ENCODE measurements at regions not wholly inside any gene's neighbourhood (a gene's known extent, or its start where the extent isn't known, plus 50 kb on each side); places are given as distances from the start of the nearest gene placed in this dataset.
"Not testable (repeated sequence)": the region's sequence is repeated elsewhere in the genome, so short reads cannot be mapped to it uniquely, and the experiment has no call there.

DNA sequence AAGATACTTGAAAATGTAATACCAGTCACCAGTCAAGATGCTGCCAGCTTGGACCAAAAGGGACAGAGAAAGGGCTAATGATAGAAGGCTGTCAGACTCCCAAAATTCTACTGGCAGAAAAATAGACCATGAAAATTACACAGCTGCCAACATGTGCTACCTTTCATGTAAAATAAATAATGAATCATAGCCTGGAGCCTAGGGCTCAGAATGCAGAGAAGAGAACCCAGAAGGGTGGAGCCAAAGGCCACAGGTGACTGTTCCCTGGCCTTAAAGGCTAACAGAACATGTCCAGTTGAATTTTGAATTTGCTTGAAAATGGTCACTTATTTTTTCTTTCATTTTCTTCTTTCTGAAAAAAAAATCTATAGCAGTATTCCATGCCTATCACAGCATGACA, 1827.0 kb upstream of the MIR17HG start:
- Histone ChIP-seq H2BK12ac (ENCODE audit: low read length) (no peak overlapping the region), H3K79me2 (ENCODE audit: control insufficient read depth, insufficient read depth, low read length, poor library complexity) (no peaks in the 10 kb centered on the region)
- DNase-seq = no peak

DNA sequence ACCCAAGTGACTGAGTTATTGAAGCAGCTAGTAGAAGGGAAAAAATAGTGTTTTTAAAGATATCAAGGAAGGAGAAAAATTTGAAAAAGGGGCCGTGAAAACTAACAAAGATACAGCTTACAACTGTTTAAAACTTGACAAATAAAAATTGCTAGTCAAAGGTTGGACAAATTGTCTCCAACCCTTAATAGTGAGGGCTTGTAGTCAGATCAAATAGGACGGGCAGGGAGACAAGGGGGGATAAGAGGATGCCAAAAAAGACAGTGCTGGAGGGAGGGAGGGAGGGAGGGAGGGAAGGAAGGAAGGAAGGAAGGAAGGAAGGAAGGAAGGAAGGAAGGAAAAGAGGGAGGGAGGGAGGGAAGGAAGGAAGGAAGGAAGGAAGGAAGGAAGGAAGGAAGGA, 1825.8 kb upstream of the MIR17HG start:
- H2BK5ac ChIP-seq (ENCODE audit: low read depth, low read length, poor library complexity); H3K27me3 ChIP-seq (ENCODE audit: insufficient read depth, low read length); H4K91ac ChIP-seq (ENCODE audit: low read depth, low read length); H3K27ac ChIP-seq (ENCODE audit: low read depth, low read length); H3K4me3 ChIP-seq (ENCODE audit: low read depth, low read length); H3K79me1 ChIP-seq (ENCODE audit: low read length); H4K8ac ChIP-seq (ENCODE audit: low read depth, low read length); H3K4ac ChIP-seq (ENCODE audit: low read depth, low read length); H3K9ac ChIP-seq (ENCODE audit: low read length); H2BK120ac ChIP-seq (ENCODE audit: insufficient read depth, low read length, poor library complexity); H3K79me2 ChIP-seq (ENCODE audit: control insufficient read depth, insufficient read depth, low read length, poor library complexity); H3K23ac ChIP-seq (ENCODE audit: low read length); H3K9me3 ChIP-seq (ENCODE audit: insufficient read depth, low read depth, low read length); H2AFZ ChIP-seq (ENCODE audit: insufficient read depth, low read length, poor library complexity); H4K12ac ChIP-seq (ENCODE audit: low read depth, low read length); H2AK5ac ChIP-seq (ENCODE audit: low read length); DNase-seq; H3K4me2 ChIP-seq (ENCODE audit: low read length); H3K4me1 ChIP-seq (ENCODE audit: control insufficient read depth in 1 of 2, insufficient read depth in 2 of 2, low read length in 2 of 2); H3K14ac ChIP-seq (ENCODE audit: low read length); H2BK12ac ChIP-seq (ENCODE audit: low read length); H3K36me3 ChIP-seq (ENCODE audit: control insufficient read depth in 1 of 2, insufficient read depth in 2 of 2, low read length in 2 of 2); H3K18ac ChIP-seq (ENCODE audit: low read length): not testable (repeated sequence)
- WGBS (ENCODE audit: extremely low coverage, insufficient coverage, insufficient read length) = no CpG with 5 or more reads among the region's 2 CpGs

More for the DNA sequence above, 1827.0 kb upstream of the MIR17HG start:
- Histone ChIP-seq H3K9ac (ENCODE audit: low read length) (no peak overlapping the region), H3K4me3 (ENCODE audit: low read depth, low read length) (no peak overlapping the region), H3K14ac (ENCODE audit: low read length) (no peak overlapping the region), H2BK120ac (ENCODE audit: insufficient read depth, low read length, poor library complexity) (no peak overlapping the region), H3K36me3 (ENCODE audit: control insufficient read depth in 1 of 2, insufficient read depth in 2 of 2, low read length in 2 of 2) (no peaks in the 10 kb centered on the region), H2AK5ac (ENCODE audit: low read length) (no peak overlapping the region), H2AFZ (ENCODE audit: insufficient read depth, low read length, poor library complexity) (no peak overlapping the region), H3K9me3 (ENCODE audit: insufficient read depth, low read depth, low read length) (no peaks in the 10 kb centered on the region), H4K8ac (ENCODE audit: low read depth, low read length) (no peak overlapping the region), H2BK5ac (ENCODE audit: low read depth, low read length, poor library complexity) (no peak overlapping the region), H3K79me1 (ENCODE audit: low read length) (no peaks in the 10 kb centered on the region), H3K23ac (ENCODE audit: low read length) (no peak overlapping the region), H3K27ac (ENCODE audit: low read depth, low read length) (no peak overlapping the region), H3K4ac (ENCODE audit: low read depth, low read length) (no peak overlapping the region), H3K18ac (ENCODE audit: low read length) (no peak overlapping the region), H3K27me3 (ENCODE audit: insufficient read depth, low read length) (no peaks in the 10 kb centered on the region), H4K12ac (ENCODE audit: low read depth, low read length) (no peak overlapping the region), H3K4me2 (ENCODE audit: low read length) (no peak overlapping the region), H4K91ac (ENCODE audit: low read depth, low read length) (no peak overlapping the region), H3K4me1 (ENCODE audit: control insufficient read depth in 1 of 2, insufficient read depth in 2 of 2, low read length in 2 of 2) (no peaks in the 10 kb centered on the region)

DNA sequence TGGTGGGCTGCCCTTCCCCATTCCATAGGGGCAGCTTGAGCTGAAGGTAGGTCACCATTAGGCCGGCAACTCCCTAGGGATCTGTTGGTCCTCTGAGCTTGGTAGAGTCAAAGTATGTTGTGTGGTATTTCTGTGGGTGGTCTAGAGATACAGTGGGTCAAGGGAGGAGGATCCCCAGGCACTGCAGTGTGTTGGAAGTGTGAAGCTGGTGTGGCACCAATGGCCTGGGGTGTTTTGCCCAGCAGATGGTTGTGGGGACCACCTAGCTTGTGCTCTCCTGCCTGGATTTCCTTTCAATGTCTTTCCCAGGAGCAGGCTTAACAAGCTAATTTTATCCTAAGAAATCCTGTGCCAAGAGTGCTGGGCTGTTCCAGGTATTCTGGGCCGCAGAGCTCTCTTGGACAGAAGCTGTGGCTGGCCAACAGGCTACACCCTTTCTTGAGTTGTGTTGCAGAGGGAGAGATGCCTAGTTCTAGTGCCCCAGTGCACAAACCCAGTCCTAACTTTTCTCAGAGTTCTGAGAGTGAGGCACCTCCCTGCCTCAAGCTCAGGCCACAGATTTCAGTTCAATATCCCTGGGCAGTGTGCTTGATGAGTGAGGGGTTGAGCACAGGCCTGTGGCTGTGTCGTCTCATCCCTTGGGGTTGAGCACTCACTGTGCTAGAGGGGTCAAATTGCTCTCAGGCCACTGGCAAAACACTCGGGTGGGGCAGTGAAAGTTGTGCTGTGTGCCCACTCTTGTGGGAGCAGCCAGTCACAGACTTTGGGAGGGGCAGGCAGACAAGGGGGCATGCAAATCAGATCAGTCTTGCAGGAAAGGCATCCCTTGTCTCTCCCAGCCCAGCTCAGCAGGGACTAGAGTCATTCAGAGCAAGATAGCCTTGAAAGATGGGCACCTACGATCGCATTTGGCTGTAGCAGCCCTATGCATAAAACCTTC, 1806.1 kb upstream of the MIR17HG start:
- Histone ChIP-seq H2BK5ac (ENCODE audit: low read depth, low read length, poor library complexity) (no peak overlapping the region), H2BK120ac (ENCODE audit: insufficient read depth, low read length, poor library complexity) (no peak overlapping the region), H2AFZ (ENCODE audit: insufficient read depth, low read length, poor library complexity) (no peak overlapping the region), H3K27ac (ENCODE audit: low read depth, low read length) (no peak overlapping the region), H3K4me3 (ENCODE audit: low read depth, low read length) (no peak overlapping the region), H3K9me3 (ENCODE audit: insufficient read depth, low read depth, low read length) (peaks cover 1% of the 10 kb centered on the region), H4K12ac (ENCODE audit: low read depth, low read length) (no peak overlapping the region), H3K4me1 (ENCODE audit: control insufficient read depth in 1 of 2, insufficient read depth in 2 of 2, low read length in 2 of 2) (no peaks in the 10 kb centered on the region), H3K27me3 (ENCODE audit: insufficient read depth, low read length) (no peaks in the 10 kb centered on the region), H2BK12ac (ENCODE audit: low read length) (no peak overlapping the region), H2AK5ac (ENCODE audit: low read length) (no peak overlapping the region), H3K4ac (ENCODE audit: low read depth, low read length) (no peak overlapping the region), H3K18ac (ENCODE audit: low read length) (no peak overlapping the region), H3K14ac (ENCODE audit: low read length) (no peak overlapping the region), H3K79me2 (ENCODE audit: control insufficient read depth, insufficient read depth, low read length, poor library complexity) (no peaks in the 10 kb centered on the region), H3K4me2 (ENCODE audit: low read length) (no peak overlapping the region), H3K79me1 (ENCODE audit: low read length) (no peaks in the 10 kb centered on the region), H3K36me3 (ENCODE audit: control insufficient read depth in 1 of 2, insufficient read depth in 2 of 2, low read length in 2 of 2) (no peaks in the 10 kb centered on the region), H3K23ac (ENCODE audit: low read length) (no peak overlapping the region), H3K9ac (ENCODE audit: low read length) (no peak overlapping the region), H4K8ac (ENCODE audit: low read depth, low read length) (no peak overlapping the region), H4K91ac (ENCODE audit: low read depth, low read length) (no peak overlapping the region)
- DNase-seq = no peak
- no CpG with 5 or more reads among the region's 6 CpGs for WGBS (ENCODE audit: extremely low coverage, insufficient coverage, insufficient read length)

DNA sequence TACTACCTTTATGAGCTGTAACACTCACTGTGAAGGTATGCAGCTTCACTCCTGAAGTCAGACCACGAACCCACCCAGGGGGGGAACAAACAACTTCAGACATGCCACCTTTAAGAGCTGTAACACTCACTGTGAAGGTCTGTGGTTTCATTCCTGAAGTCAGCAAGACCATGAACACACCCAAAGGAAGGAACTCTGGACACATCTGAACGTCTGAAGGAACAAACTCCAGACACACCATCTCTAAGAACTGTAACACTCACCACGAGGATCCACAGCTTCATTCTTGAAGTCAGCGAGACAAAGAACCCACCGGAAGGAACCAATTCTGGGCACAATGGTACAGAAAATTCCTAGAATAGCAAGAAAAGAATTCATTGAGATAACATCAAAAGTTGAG, 1796.5 kb upstream of the MIR17HG start:
- Histone ChIP-seq H3K14ac (ENCODE audit: low read length) (no peak overlapping the region), H3K9ac (ENCODE audit: low read length) (no peak overlapping the region), H3K27me3 (ENCODE audit: insufficient read depth, low read length) (no peaks in the 10 kb centered on the region), H3K18ac (ENCODE audit: low read length) (no peak overlapping the region), H2AK5ac (ENCODE audit: low read length) (no peak overlapping the region), H3K27ac (ENCODE audit: low read depth, low read length) (peak overlapping the region; percentile 54), H3K9me3 (ENCODE audit: insufficient read depth, low read depth, low read length) (no peaks in the 10 kb centered on the region), H2BK12ac (ENCODE audit: low read length) (no peak overlapping the region), H3K79me2 (ENCODE audit: control insufficient read depth, insufficient read depth, low read length, poor library complexity) (no peaks in the 10 kb centered on the region), H2BK120ac (ENCODE audit: insufficient read depth, low read length, poor library complexity) (no peak overlapping the region), H3K23ac (ENCODE audit: low read length) (no peak overlapping the region), H4K91ac (ENCODE audit: low read depth, low read length) (no peak overlapping the region), H3K4me2 (ENCODE audit: low read length) (no peak overlapping the region), H3K79me1 (ENCODE audit: low read length) (no peaks in the 10 kb centered on the region), H3K4me1 (ENCODE audit: control insufficient read depth in 1 of 2, insufficient read depth in 2 of 2, low read length in 2 of 2) (no peaks in the 10 kb centered on the region), H3K36me3 (ENCODE audit: control insufficient read depth in 1 of 2, insufficient read depth in 2 of 2, low read length in 2 of 2) (no peaks in the 10 kb centered on the region), H4K8ac (ENCODE audit: low read depth, low read length) (no peak overlapping the region), H2AFZ (ENCODE audit: insufficient read depth, low read length, poor library complexity) (no peak overlapping the region), H2BK5ac (ENCODE audit: low read depth, low read length, poor library complexity) (no peak overlapping the region), H3K4me3 (ENCODE audit: low read depth, low read length) (no peak overlapping the region), H3K4ac (ENCODE audit: low read depth, low read length) (no peak overlapping the region), H4K12ac (ENCODE audit: low read depth, low read length) (no peak overlapping the region)
- peak in 1 of 2 donors; percentile 20 for DNase-seq
- no CpG with 5 or more reads among the region's 5 CpGs for WGBS (ENCODE audit: extremely low coverage, insufficient coverage, insufficient read length)

Measured in trophoblast cell (in vitro differentiated cells and primary cell).